Epithelial cell of esophagus (primary cell): ENCODE measurements at regions not wholly inside any gene's neighbourhood (a gene's known extent, or its start where the extent isn't known, plus 50 kb on each side); places are given as distances from the start of the nearest gene placed in this dataset.
A peak's percentile ranks its signal among the peaks of the same experiment; 100 is the strongest.

ENCODE experiments used
- DNase-seq: peaks from one replicate; pipeline ENCODE4 v3.0.0; 2010; ENCODE audit warnings: low read depth
- H3K4me3 ChIP-seq: 2 replicates; pipeline ENCODE4 v1.5.1; 2011; ENCODE audit warnings: mild to moderate bottlenecking, low read length, control low read depth
- CTCF ChIP-seq: IDR thresholded peaks from 2 replicates; pipeline ENCODE4 v1.5.1; 2011; ENCODE audit warnings: low read depth, mild to moderate bottlenecking, low read length, control low read depth, inconsistent platforms; ENCODE audit not compliant: insufficient read depth; ENCODE audit errors: missing control alignments

DNA sequence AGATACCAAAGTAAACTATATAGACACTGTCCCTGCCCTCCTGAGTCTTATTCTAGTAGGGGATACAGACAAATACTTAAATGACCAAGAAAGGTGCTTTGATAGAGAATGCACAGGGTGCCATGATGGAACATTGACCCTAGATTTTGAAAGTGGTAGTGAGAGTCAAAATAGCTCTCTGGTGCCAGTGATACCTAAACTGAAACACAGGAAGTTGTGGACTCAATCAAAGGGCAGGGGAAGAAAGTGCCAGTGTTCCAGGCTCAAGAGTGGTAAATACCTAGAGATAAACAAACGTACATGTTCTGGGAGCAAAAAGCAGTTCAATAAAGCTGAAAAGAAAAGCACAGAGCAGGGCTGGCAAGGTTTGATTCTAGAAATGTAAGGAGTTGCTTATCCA lies 267.6 kb downstream of the ISL1 start:
- DNase-seq: no peak
- TF ChIP-seq CTCF: no peak
- no peak overlapping the region for H3K4me3 ChIP-seq

DNA sequence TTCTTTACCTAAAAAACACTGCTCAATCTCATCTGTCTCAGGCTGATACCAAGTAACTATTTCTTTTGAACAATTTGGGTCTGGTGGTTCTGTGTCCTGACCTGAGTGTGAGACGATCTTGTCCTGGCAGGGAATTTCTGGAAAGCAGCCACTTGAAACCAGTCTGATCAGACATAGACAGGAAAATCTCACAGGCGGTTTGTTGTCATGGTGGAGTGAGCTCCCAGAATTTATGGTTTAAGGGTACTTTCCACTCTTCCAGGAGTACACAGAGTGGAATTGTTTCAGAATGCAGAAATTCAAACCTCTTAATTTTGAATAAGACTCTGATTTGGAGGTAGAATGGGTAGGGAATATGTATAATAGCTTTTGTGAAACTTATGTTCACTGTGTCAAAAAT lies 268.2 kb downstream of the ISL1 start:
- no peak overlapping the region for H3K4me3 ChIP-seq
- DNase-seq: peak; percentile 73
- TF ChIP-seq CTCF: no peak

DNA sequence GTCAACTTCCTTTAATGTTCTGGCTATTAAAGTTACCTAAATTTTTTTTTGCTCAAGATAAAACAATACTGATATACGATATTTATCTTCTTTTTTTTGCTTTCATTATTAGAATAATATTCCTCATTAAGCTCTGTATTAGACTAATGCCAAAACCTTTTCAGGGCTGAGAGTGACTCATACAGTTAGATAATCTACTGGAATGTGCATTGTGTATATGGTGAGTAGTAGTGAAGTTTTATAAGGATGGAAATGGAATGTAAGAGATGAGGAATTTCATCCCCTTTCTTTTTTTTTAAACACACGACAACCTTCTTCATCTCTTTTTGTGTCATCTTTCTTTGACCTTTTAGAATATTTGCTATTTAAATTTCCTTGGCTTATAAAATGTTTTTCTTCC lies 268.6 kb downstream of the ISL1 start:
- DNase-seq: peak; percentile 79
- no peak overlapping the region for H3K4me3 ChIP-seq
- no peak for TF ChIP-seq CTCF

- DNase-seq: peak; percentile 82
- no peak overlapping the region for H3K4me3 ChIP-seq
- no peak for TF ChIP-seq CTCF
Observed at GRCh38 chr5:51652980-51653379, 269.7 kb downstream of the ISL1 start.

DNA sequence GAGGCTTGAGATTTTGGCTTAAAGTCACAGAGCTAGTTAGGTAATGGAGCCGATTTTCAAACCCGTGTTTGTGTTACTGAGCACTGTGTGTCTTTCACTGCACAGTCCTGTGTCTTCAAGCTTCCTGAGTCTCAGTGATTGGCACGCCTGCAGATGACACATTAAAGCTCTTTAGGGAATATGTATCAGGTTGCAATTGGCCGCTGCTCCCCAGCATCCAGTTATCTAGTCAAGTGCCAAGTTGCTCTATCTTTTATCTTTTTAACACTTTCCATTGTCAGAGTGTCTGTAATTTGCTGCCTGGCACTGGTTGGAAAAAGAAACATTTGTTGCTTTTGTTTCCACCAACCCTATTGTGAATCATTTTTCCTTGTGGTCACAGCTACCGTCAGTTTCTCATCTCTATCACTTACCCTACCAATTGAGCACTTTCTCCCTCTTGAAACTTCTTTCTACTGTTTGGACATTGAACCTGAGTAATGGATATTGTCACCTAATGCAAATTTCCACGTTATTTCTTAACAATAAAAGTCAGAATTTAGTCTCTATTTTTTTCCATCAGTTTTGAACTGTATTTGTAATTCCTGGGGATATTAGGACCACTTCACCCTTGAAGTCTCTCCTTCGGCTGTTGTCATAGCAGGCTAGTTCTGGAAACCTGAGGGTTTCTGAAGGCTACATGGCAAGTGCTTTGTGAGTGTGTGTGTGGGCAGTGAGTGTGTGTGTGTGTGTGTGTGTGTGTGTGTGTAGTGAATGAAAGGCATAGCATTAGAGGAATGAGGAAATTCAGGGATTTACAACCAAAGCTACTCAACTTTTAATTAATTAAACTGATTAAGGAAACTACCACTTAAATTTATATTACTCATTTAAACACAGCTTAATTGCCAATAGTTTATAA lies 274.3 kb downstream of the ISL1 start:
- no peak for TF ChIP-seq CTCF
- DNase-seq: peak; percentile 51
- no peak overlapping the region for H3K4me3 ChIP-seq

GRCh38 chr5:51661646-51662265 lies 278.5 kb downstream of the ISL1 start:
- TF ChIP-seq CTCF: no peak
- DNase-seq: no peak
- no peak overlapping the region for H3K4me3 ChIP-seq
